Uterus (tissue), 3 donors: ENCODE measurements at regions not wholly inside any gene's neighbourhood (a gene's known extent, or its start where the extent isn't known, plus 50 kb on each side); places are given as distances from the start of the nearest gene placed in this dataset.
"Not testable (repeated sequence)": the region's sequence is repeated elsewhere in the genome, so short reads cannot be mapped to it uniquely, and the experiment has no call there.

ENCODE experiments used
- DNase-seq, 2 donors: peaks; one replicate each; pipeline ENCODE4 v3.0.0-alpha.2; 2019 to 2020
- H3K27ac ChIP-seq, 2 donors: fragments of 200-600 bp; sonication (generic); 1 replicate in 1 of 2; 2 replicates in 1 of 2; pipeline ENCODE4 v1.5.1; 2016 to 2018
- H3K27me3 ChIP-seq, 2 donors: fragments of 200-600 bp; sonication (generic); one replicate each; pipeline ENCODE4 v1.5.1; 2018 to 2019; ENCODE audit warnings: control low read depth in 1 of 2
- H3K36me3 ChIP-seq, 2 donors: fragments of 200-600 bp; sonication (generic); one replicate each; pipeline ENCODE4 v1.5.1; 2019; ENCODE audit warnings: control low read depth in 1 of 2
- H3K4me1 ChIP-seq, 2 donors: fragments of 200-600 bp; sonication (generic); one replicate each; pipeline ENCODE4 v1.5.1; 2018 to 2019; ENCODE audit warnings: control low read depth in 1 of 2
- H3K4me3 ChIP-seq, 2 donors: fragments of 200-600 bp; sonication (generic); 1 replicate in 1 of 2; 2 replicates in 1 of 2; pipeline ENCODE4 v1.5.1; 2018 to 2019; ENCODE audit warnings: mild to moderate bottlenecking in 1 of 2
- H3K9me3 ChIP-seq, 2 donors: fragments of 200-600 bp; sonication (generic); one replicate each; pipeline ENCODE4 v1.5.1; 2019; ENCODE audit warnings: control low read depth in 1 of 2
- POLR2A ChIP-seq, 2 donors: fragments of 450-650 bp; IDR thresholded peaks; one replicate each; pipeline ENCODE4 v1.6.1; 2016; ENCODE audit warnings: antibody characterized with exemption in 2 of 2, mild to moderate bottlenecking in 1 of 2, moderate library complexity in 1 of 2
- intact Hi-C: fragments of 100-400 bp; cut with DNase I; formaldehyde crosslinking; loops from one replicate; pipeline ENCODE4 v1.15.1; 2023; ENCODE audit warnings: low total_unique reads
- TF ChIP-seq, protein P1 (sequence below), 4 experiments: fragments of 200-600 bp in 2 of 4; fragments of 450-650 bp in 2 of 4; sonication (generic) in 2 of 4; IDR thresholded peaks; one replicate each; pipeline ENCODE4 v1.5.1; 2016 to 2019; ENCODE audit warnings: antibody characterized with exemption in 4 of 4, mild to moderate bottlenecking in 2 of 4, moderate library complexity in 1 of 4
- donor health status: DM: yes; HTN: yes; CAD: no.

- intact Hi-C loops, result no loop called here
- no peak overlapping the region for H3K4me3 ChIP-seq
- peak overlapping the region; percentile 39 to 88 for H3K27ac ChIP-seq
- no peak for DNase-seq
- no peaks in the 10 kb centered on the region for H3K9me3 ChIP-seq
- H3K36me3 ChIP-seq, result no peaks in the 10 kb centered on the region
- TF ChIP-seq POLR2A (IDR thresholded peaks at IDR 0.05), result no peak
- TF ChIP-seq, protein P1, sequence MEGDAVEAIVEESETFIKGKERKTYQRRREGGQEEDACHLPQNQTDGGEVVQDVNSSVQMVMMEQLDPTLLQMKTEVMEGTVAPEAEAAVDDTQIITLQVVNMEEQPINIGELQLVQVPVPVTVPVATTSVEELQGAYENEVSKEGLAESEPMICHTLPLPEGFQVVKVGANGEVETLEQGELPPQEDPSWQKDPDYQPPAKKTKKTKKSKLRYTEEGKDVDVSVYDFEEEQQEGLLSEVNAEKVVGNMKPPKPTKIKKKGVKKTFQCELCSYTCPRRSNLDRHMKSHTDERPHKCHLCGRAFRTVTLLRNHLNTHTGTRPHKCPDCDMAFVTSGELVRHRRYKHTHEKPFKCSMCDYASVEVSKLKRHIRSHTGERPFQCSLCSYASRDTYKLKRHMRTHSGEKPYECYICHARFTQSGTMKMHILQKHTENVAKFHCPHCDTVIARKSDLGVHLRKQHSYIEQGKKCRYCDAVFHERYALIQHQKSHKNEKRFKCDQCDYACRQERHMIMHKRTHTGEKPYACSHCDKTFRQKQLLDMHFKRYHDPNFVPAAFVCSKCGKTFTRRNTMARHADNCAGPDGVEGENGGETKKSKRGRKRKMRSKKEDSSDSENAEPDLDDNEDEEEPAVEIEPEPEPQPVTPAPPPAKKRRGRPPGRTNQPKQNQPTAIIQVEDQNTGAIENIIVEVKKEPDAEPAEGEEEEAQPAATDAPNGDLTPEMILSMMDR (IDR thresholded peaks at IDR 0.05), result no peak
- H3K4me1 ChIP-seq, result peaks cover 0 to 14% of the 10 kb centered on the region in 2 donors
- no peaks in the 10 kb centered on the region for H3K27me3 ChIP-seq
Measured at GRCh38 chr12:46516933-46517578, 144.5 kb upstream of the SLC38A2 start.

DNA sequence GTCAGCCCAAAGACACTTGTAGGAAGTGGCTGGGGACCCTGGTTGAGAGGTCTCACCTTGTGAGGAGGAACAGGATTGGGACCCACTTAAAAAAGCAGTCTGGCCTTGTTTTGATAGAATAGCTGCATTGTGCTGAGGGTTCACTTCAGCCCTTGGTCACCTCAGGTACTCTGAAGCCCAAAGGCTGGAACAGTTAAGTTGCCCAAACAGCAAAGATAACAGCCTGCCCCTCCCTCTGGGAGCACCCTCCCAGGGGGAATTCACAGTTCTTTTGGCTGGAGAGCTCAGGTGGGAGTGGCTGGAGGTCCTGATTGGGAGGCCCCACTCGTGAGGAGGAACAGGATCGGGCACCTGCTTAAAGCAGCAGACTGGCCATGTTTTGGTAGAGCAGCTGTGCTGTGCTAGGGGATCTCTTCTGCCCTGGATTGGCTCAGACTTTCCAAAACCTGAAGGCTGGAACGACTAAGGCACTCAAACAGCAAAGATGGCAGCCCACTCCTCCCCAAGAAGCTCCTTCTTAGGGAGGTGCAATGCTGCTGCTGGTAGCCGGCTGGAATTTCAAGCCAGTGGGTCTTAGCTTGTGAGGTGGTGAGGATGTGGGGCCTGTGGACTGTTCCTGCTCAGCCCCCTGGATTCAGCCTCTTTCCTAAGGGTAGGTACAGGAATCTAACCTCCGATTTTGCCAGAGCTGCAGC lies 143.8 kb upstream of the SLC38A2 start:
- Histone ChIP-seq H3K36me3 (no peaks in the 10 kb centered on the region), H3K4me1 (peaks cover 0 to 9% of the 10 kb centered on the region in 2 donors), H3K27ac (peak overlapping the region; percentile 39 to 88), H3K27me3 (no peaks in the 10 kb centered on the region), H3K9me3 (no peaks in the 10 kb centered on the region), H3K4me3 (no peak overlapping the region)
- intact Hi-C loops, result no loop called here
- TF ChIP-seq, protein P1 (IDR thresholded peaks at IDR 0.05), result no peak
- no peak for TF ChIP-seq POLR2A (IDR thresholded peaks at IDR 0.05)
- no peak for DNase-seq

- intact Hi-C loops, result no loop called here
- no peak overlapping the region for H3K27ac ChIP-seq
- no peaks in the 10 kb centered on the region for H3K9me3 ChIP-seq
- H3K27me3 ChIP-seq, result no peaks in the 10 kb centered on the region
- no peak for DNase-seq
- peaks cover 0 to 5% of the 10 kb centered on the region in 2 donors for H3K4me1 ChIP-seq
- H3K4me3 ChIP-seq, result no peak overlapping the region
- H3K36me3 ChIP-seq, result no peaks in the 10 kb centered on the region
- TF ChIP-seq, protein P1 (IDR thresholded peaks at IDR 0.05), result no peak
- no peak for TF ChIP-seq POLR2A (IDR thresholded peaks at IDR 0.05)
Measured at GRCh38 chr12:46515829-46516228, 143.3 kb upstream of the SLC38A2 start.

GRCh38 chr12:46514886-46515285 lies 142.3 kb upstream of the SLC38A2 start:
- Histone ChIP-seq H3K27me3 (no peaks in the 10 kb centered on the region), H3K9me3 (no peaks in the 10 kb centered on the region), H3K4me1 (peaks cover 0 to 5% of the 10 kb centered on the region in 2 donors), H3K36me3 (no peaks in the 10 kb centered on the region), H3K4me3 (no peak overlapping the region), H3K27ac (no peak overlapping the region)
- no peak for DNase-seq
- TF ChIP-seq, protein P1 (IDR thresholded peaks at IDR 0.05), result no peak
- TF ChIP-seq POLR2A (IDR thresholded peaks at IDR 0.05), result no peak
- intact Hi-C loops, result no loop called here

- H3K36me3 ChIP-seq, intact Hi-C loops, H3K27ac ChIP-seq, DNase-seq, H3K4me3 ChIP-seq, H3K4me1 ChIP-seq, H3K27me3 ChIP-seq, H3K9me3 ChIP-seq: not testable (repeated sequence)
Measured at GRCh38 chr12:46510257-46510656, 137.7 kb upstream of the SLC38A2 start.
